GM12878 (cell line): ENCODE measurements at regions not wholly inside any gene's neighbourhood (a gene's known extent, or its start where the extent isn't known, plus 50 kb on each side); places are given as distances from the start of the nearest gene placed in this dataset.

ENCODE experiments used
- ATAC-seq: fragments of 200-7000 bp; cut with Tn5 transposase; 3 replicates; pipeline ENCODE4 v1.9.1; 2020; ENCODE audit warnings: mild to moderate bottlenecking, moderate library complexity
- BruUV-seq: library from RNA; stranded (reverse); fragments of 400-500 nt; replicated peaks from 2 replicates; lab custom pipeline; 2021; lab: Mats Ljungman, UMichigan
- CTCF ChIA-PET: fragments of 300-600 bp; sonication (Branson Sonifier 250); formaldehyde crosslinking; extraction: SDS; loops from one replicate; lab custom pipeline; 2021; ENCODE audit warnings: inconsistent platforms; lab: Yijun Ruan, JAX
- POLR2A ChIA-PET: fragments of 350-600 bp; formaldehyde crosslinking; extraction: SDS; loops from one replicate; lab custom pipeline; 2021; ENCODE audit warnings: inconsistent platforms; lab: Charles Lee
- RAD21 ChIA-PET: fragments of 300-600 bp; sonication (Branson Sonifier 250); formaldehyde crosslinking; loops from one replicate; lab custom pipeline; 2023; ENCODE audit warnings: antibody characterized with exemption; ENCODE audit not compliant: unreplicated experiment; lab: Charles Lee
- SMC1A ChIA-PET: fragments of 300-600 bp; sonication (Branson Sonifier 250); formaldehyde crosslinking; loops from one replicate; lab custom pipeline; 2023; ENCODE audit not compliant: unreplicated experiment, uncharacterized antibody; lab: Charles Lee
- DNase-seq: peaks from one replicate; pipeline ENCODE4 v3.0.0-alpha.2; 2011; ENCODE audit warnings: low read depth, low spot score
- FAIRE-seq: peaks from 3 replicates; lab custom pipeline; 2011; peaks lifted over from hg19 to GRCh38; lab: Jason Lieb, UNC
- H2AFZ ChIP-seq: 2 replicates; pipeline ENCODE4 v1.6.0; 2011; ENCODE audit warnings: low read depth, low read length, control low read depth; ENCODE audit not compliant: control insufficient read depth
- H3K27ac ChIP-seq: 2 replicates; pipeline ENCODE4 v1.5.1; 2011; ENCODE audit warnings: control low read depth; ENCODE audit not compliant: control insufficient read depth, insufficient read depth
- H3K27me3 ChIP-seq, 2 experiments: replicated peaks in 1 of 2; 2 replicates each; pipeline versions ENCODE4 v1.6.0 to v1.6.1; 2011; ENCODE audit warnings: low read length in 1 of 2; ENCODE audit not compliant: control insufficient read depth in 2 of 2, insufficient read depth in 2 of 2
- H3K36me3 ChIP-seq, 2 experiments: 2 replicates each; pipeline ENCODE4 v1.5.1; 2011; ENCODE audit warnings: low read length in 1 of 2; ENCODE audit not compliant: control insufficient read depth in 2 of 2, insufficient read depth in 2 of 2
- H3K4me1 ChIP-seq: 2 replicates; pipeline ENCODE4 v1.6.1; 2011; ENCODE audit warnings: mild to moderate bottlenecking, low read length, moderate library complexity, mixed read lengths; ENCODE audit not compliant: control insufficient read depth, insufficient read depth
- H3K4me2 ChIP-seq: 2 replicates; pipeline ENCODE4 v1.6.0; 2011; ENCODE audit warnings: control low read depth; ENCODE audit not compliant: control insufficient read depth, insufficient read depth
- H3K4me3 ChIP-seq: fragments of 200-600 bp; sonication (generic); 2 replicates; pipeline ENCODE4 v1.5.1; 2016
- H3K79me2 ChIP-seq: 2 replicates; pipeline ENCODE4 v1.6.0; 2011; ENCODE audit warnings: low read length; ENCODE audit not compliant: control insufficient read depth, insufficient read depth
- H3K9ac ChIP-seq: 2 replicates; pipeline ENCODE4 v1.8.0; 2011; ENCODE audit warnings: low read length, control low read depth, mixed read lengths; ENCODE audit not compliant: control insufficient read depth, insufficient read depth
- H3K9me3 ChIP-seq: replicated peaks from 3 replicates; pipeline ENCODE4 v1.5.1; 2011; ENCODE audit warnings: mild to moderate bottlenecking, low read length; ENCODE audit not compliant: control insufficient read depth, insufficient read depth
- H4K20me1 ChIP-seq: 2 replicates; pipeline ENCODE4 v1.6.0; 2011; ENCODE audit not compliant: control insufficient read depth, insufficient read depth
- ATF7 ChIP-seq: fragments of 450-650 bp; IDR thresholded peaks from 2 replicates; pipeline ENCODE4 v1.6.1; 2016; ENCODE audit warnings: low read depth, mild to moderate bottlenecking
- CHD4 ChIP-seq: fragments of 200-600 bp; sonication (generic); IDR thresholded peaks from 2 replicates; pipeline ENCODE4 v1.6.1; 2016; ENCODE audit warnings: mild to moderate bottlenecking
- EP300 ChIP-seq, 2 experiments: fragments of 150-350 bp in 1 of 2; IDR thresholded peaks; 2 replicates each; pipeline ENCODE4 v1.6.1; 2011 to 2012; ENCODE audit warnings: low read depth in 2 of 2, low read length in 2 of 2, borderline replicate concordance in 1 of 2, improper control_type of control experiment in 1 of 2, inconsistent platforms in 1 of 2; ENCODE audit not compliant: control insufficient read depth in 1 of 2
- HDAC6 ChIP-seq: fragments of 200-600 bp; sonication (generic); IDR thresholded peaks from one replicate; pipeline ENCODE4 v1.8.0; 2017; ENCODE audit warnings: antibody characterized with exemption; ENCODE audit not compliant: unreplicated experiment
- IKZF2 ChIP-seq, 2 experiments: fragments of 450-650 bp; IDR thresholded peaks; 2 replicates each; pipeline ENCODE4 v1.6.1; 2017; ENCODE audit warnings: mild to moderate bottlenecking in 2 of 2, moderate library complexity in 2 of 2
- KDM1A ChIP-seq: fragments of 200-600 bp; sonication (generic); IDR thresholded peaks from 2 replicates; pipeline ENCODE4 v1.6.1; 2016; ENCODE audit warnings: borderline replicate concordance
- LARP7 ChIP-seq: fragments of 450-650 bp; IDR thresholded peaks from 2 replicates; pipeline ENCODE4 v1.6.1; 2017; ENCODE audit warnings: mild to moderate bottlenecking
- NFYB ChIP-seq: IDR thresholded peaks from 2 replicates; pipeline ENCODE4 v1.6.1; 2011; ENCODE audit warnings: low read depth, mild to moderate bottlenecking, low read length, improper control_type of control experiment, moderate library complexity; ENCODE audit not compliant: insufficient read depth
- PAX8 ChIP-seq: fragments of 450-650 bp; IDR thresholded peaks from 2 replicates; pipeline ENCODE4 v1.6.1; 2017; ENCODE audit warnings: mild to moderate bottlenecking, moderate library complexity
- SP1 ChIP-seq: IDR thresholded peaks from one replicate; pipeline ENCODE4 v1.6.1; 2011; ENCODE audit warnings: low read depth, low read length
- SUZ12 ChIP-seq: fragments of 200-600 bp; sonication (generic); IDR thresholded peaks from one replicate; pipeline ENCODE4 v1.6.1; 2018; ENCODE audit warnings: antibody characterized with exemption, mild to moderate bottlenecking; ENCODE audit not compliant: unreplicated experiment
- TAF1 ChIP-seq: IDR thresholded peaks from 2 replicates; pipeline ENCODE4 v1.6.1; 2011; ENCODE audit warnings: mild to moderate bottlenecking, low read depth, low read length, borderline replicate concordance
- ZZZ3 ChIP-seq: IDR thresholded peaks from 2 replicates; pipeline ENCODE4 v1.6.1; 2011; ENCODE audit warnings: low read depth; ENCODE audit not compliant: control insufficient read depth, insufficient read length
- WGBS: methylation state at CpG from one replicate; pipeline ENCODE4 v1.1.6; 2016; ENCODE audit warnings: low lambda C conversion rate; ENCODE audit not compliant: insufficient replicate concordance, insufficient coverage; ENCODE audit errors: missing lambda C conversion rate; 5-methylcytosine and 5-hydroxymethylcytosine counted together
- in situ Hi-C: fragments of 300-500 bp; cut with MboI; formaldehyde crosslinking; loops from 9 replicates; pipeline ENCODE4 v1.14.3; 2018; ENCODE audit warnings: mixed read lengths
- intact Hi-C: fragments of 100-400 bp; cut with micrococcal nuclease; formaldehyde crosslinking; loops from one replicate; pipeline ENCODE4 v1.14.2; 2022; ENCODE audit not compliant: unreplicated experiment
- TF ChIP-seq, protein P1 (sequence below): IDR thresholded peaks from 2 replicates; pipeline ENCODE4 v1.6.1; 2011; ENCODE audit warnings: low read depth, low read length, improper control_type of control experiment, borderline replicate concordance
- TF ChIP-seq, protein P2 (sequence below): fragments of 450-650 bp; conservative IDR thresholded peaks from 2 replicates; pipeline ENCODE4 v1.6.1; 2017; ENCODE audit warnings: mild to moderate bottlenecking, moderate library complexity
- TF ChIP-seq, protein P3 (sequence below): IDR thresholded peaks from 2 replicates; pipeline ENCODE4 v1.6.1; 2012; ENCODE audit warnings: low read depth, low read length, improper control_type of control experiment

DNA sequence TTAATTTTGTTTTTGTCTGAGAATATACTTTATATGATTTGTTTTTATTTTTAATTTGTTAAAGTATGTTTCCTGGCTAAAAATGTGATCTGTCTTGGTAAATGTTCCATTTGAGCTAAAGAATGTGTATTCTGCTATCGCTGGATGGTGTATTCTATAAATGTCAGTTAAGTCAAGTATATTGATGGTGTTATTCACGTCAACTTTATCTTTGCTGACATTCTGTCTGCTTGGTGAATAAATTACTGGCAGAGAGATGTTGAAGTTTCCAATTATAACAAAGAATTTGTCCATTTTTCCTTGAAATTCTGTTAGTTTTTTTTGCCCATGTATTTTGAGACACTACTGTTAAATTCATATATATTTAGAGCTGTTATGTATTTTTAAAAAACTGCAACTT lies 1131.8 kb upstream of the GJE1 start:
- no peaks in the 10 kb centered on the region for H3K79me2 ChIP-seq
- H3K27me3 ChIP-seq = no peaks in the 10 kb centered on the region
- no peak overlapping the region for H2AFZ ChIP-seq
- RAD21 ChIA-PET = no interaction called here
- no peak overlapping the region for H3K4me2 ChIP-seq
- in situ Hi-C loops (no loop called here), intact Hi-C loops (no loop called here)
- no peaks in the 10 kb centered on the region for H3K36me3 ChIP-seq
- BruUV-seq = no TSS peak
- SMC1A ChIA-PET = interaction anchor here (1.1 to 2.0 kb wide), 3 partner anchors 13 to 35 kb away, joined by 3 to 5 read pairs (median 4); no protein-coding TSS in a partner anchor
- 35% methylated on average over 2 of the region's 2 CpGs for WGBS
- H3K9ac ChIP-seq = no peak overlapping the region
- DNase-seq (no peak), FAIRE-seq (no peak), ATAC-seq (no peak)
- H4K20me1 ChIP-seq = no peaks in the 10 kb centered on the region
- H3K27ac ChIP-seq = no peak overlapping the region
- H3K9me3 ChIP-seq = no peaks in the 10 kb centered on the region
- H3K4me3 ChIP-seq = no peak overlapping the region
- POLR2A ChIA-PET = no interaction called here
- CTCF ChIA-PET = no interaction called here
- TF ChIP-seq, protein P1, sequence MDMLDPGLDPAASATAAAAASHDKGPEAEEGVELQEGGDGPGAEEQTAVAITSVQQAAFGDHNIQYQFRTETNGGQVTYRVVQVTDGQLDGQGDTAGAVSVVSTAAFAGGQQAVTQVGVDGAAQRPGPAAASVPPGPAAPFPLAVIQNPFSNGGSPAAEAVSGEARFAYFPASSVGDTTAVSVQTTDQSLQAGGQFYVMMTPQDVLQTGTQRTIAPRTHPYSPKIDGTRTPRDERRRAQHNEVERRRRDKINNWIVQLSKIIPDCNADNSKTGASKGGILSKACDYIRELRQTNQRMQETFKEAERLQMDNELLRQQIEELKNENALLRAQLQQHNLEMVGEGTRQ = no peak
- TF ChIP-seq, protein P2, sequence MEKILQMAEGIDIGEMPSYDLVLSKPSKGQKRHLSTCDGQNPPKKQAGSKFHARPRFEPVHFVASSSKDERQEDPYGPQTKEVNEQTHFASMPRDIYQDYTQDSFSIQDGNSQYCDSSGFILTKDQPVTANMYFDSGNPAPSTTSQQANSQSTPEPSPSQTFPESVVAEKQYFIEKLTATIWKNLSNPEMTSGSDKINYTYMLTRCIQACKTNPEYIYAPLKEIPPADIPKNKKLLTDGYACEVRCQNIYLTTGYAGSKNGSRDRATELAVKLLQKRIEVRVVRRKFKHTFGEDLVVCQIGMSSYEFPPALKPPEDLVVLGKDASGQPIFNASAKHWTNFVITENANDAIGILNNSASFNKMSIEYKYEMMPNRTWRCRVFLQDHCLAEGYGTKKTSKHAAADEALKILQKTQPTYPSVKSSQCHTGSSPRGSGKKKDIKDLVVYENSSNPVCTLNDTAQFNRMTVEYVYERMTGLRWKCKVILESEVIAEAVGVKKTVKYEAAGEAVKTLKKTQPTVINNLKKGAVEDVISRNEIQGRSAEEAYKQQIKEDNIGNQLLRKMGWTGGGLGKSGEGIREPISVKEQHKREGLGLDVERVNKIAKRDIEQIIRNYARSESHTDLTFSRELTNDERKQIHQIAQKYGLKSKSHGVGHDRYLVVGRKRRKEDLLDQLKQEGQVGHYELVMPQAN = no peak
- TF ChIP-seq ATF7 = no peak
- TF ChIP-seq, protein P3, sequence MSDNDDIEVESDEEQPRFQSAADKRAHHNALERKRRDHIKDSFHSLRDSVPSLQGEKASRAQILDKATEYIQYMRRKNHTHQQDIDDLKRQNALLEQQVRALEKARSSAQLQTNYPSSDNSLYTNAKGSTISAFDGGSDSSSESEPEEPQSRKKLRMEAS = no peak
- TF ChIP-seq TAF1 = no peak
- no peak for TF ChIP-seq SP1
- TF ChIP-seq KDM1A = no peak
- no peak for TF ChIP-seq CHD4
- no peak for TF ChIP-seq EP300 (IDR thresholded peaks at IDR 0.05; ENCODE audit: borderline replicate concordance in 1 of 2, control insufficient read depth in 1 of 2, low read depth in 2 of 2, low read length in 2 of 2)
- no peak for TF ChIP-seq PAX8
- no peak for TF ChIP-seq NFYB
- TF ChIP-seq LARP7 = no peak
- TF ChIP-seq ZZZ3 = no peak
- TF ChIP-seq SUZ12 = no peak
- TF ChIP-seq HDAC6 = no peak
- no peak for TF ChIP-seq IKZF2 (IDR thresholded peaks at IDR 0.05)
- no peaks in the 10 kb centered on the region for H3K4me1 ChIP-seq
